RCC 7860 (cell line): ENCODE measurements at regions not wholly inside any gene's neighbourhood (a gene's known extent, or its start where the extent isn't known, plus 50 kb on each side); places are given as distances from the start of the nearest gene placed in this dataset.

ENCODE experiments used
- DNase-seq: peaks from one replicate; pipeline ENCODE4 v3.0.0-alpha.2; 2015; ENCODE audit warnings: low spot score
- FAIRE-seq: peaks from 2 replicates; lab custom pipeline; 2012; peaks lifted over from hg19 to GRCh38; lab: Jason Lieb, UNC

- DNase-seq = no peak
- FAIRE-seq = no peak
Observed at GRCh38 chr10:128898133-128898915, 568.7 kb upstream of the MGMT start.

GRCh38 chr10:128898916-128899195 lies 568.2 kb upstream of the MGMT start:
- DNase-seq = no peak
- no peak for FAIRE-seq

GRCh38 chr10:128900456-128900855 lies 566.6 kb upstream of the MGMT start:
- FAIRE-seq = no peak
- DNase-seq = no peak

- DNase-seq (no peak), FAIRE-seq (no peak)
Observed at GRCh38 chr10:128901236-128901635, 565.8 kb upstream of the MGMT start.

- FAIRE-seq = no peak
Observed at GRCh38 chr10:128902031-128902710, 564.9 kb upstream of the MGMT start.

GRCh38 chr10:128907155-128907941 lies 559.7 kb upstream of the MGMT start:
- no peak for DNase-seq

More at GRCh38 chr10:128902031-128902710, 564.9 kb upstream of the MGMT start:
- no peak for DNase-seq

GRCh38 chr10:128908099-128908498 lies 558.9 kb upstream of the MGMT start:
- FAIRE-seq = no peak
- DNase-seq = no peak

More at GRCh38 chr10:128907155-128907941, 559.7 kb upstream of the MGMT start:
- FAIRE-seq = no peak

GRCh38 chr10:128908499-128908898 lies 558.5 kb upstream of the MGMT start:
- FAIRE-seq = no peak
- no peak for DNase-seq

- no peak for FAIRE-seq
- no peak for DNase-seq
Observed at GRCh38 chr10:128912568-128913311, 554.3 kb upstream of the MGMT start.

GRCh38 chr10:128914681-128915080 lies 552.4 kb upstream of the MGMT start:
- no peak for FAIRE-seq
- no peak for DNase-seq

- DNase-seq (no peak), FAIRE-seq (no peak)
Observed at GRCh38 chr10:128915630-128916029, 551.4 kb upstream of the MGMT start.

GRCh38 chr10:128916383-128916782 lies 550.7 kb upstream of the MGMT start:
- DNase-seq (no peak), FAIRE-seq (no peak)

GRCh38 chr10:128921389-128922022 lies 545.5 kb upstream of the MGMT start:
- FAIRE-seq (no peak), DNase-seq (no peak)

GRCh38 chr10:128922172-128922571 lies 544.9 kb upstream of the MGMT start:
- DNase-seq = no peak

GRCh38 chr10:128922619-128923196 lies 544.3 kb upstream of the MGMT start:
- FAIRE-seq = no peak

More at GRCh38 chr10:128922172-128922571, 544.9 kb upstream of the MGMT start:
- FAIRE-seq = no peak

GRCh38 chr10:128924918-128925317 lies 542.1 kb upstream of the MGMT start:
- no peak for FAIRE-seq
- DNase-seq = no peak

More at GRCh38 chr10:128922619-128923196, 544.3 kb upstream of the MGMT start:
- no peak for DNase-seq

GRCh38 chr10:128926711-128927110 lies 540.3 kb upstream of the MGMT start:
- FAIRE-seq = no peak

GRCh38 chr10:128927497-128928161 lies 539.4 kb upstream of the MGMT start:
- FAIRE-seq (no peak), DNase-seq (no peak)

More at GRCh38 chr10:128926711-128927110, 540.3 kb upstream of the MGMT start:
- DNase-seq = no peak

GRCh38 chr10:128928231-128928836 lies 538.7 kb upstream of the MGMT start:
- FAIRE-seq = no peak

More at GRCh38 chr10:128928231-128928836, 538.7 kb upstream of the MGMT start:
- no peak for DNase-seq
